ENCODE measurements at regions not wholly inside any gene's neighbourhood (a gene's known extent, or its start where the extent isn't known, plus 50 kb on each side); places are given as distances from the start of the nearest gene placed in this dataset.

GRCh38 chr4:99746443-99746842 is 70.2 kb upstream of the DAPP1 start:
- H3K9ac ChIP-seq (ENCODE audit: low read length), result no peak overlapping the region
- no peak overlapping the region for H3K4ac ChIP-seq (ENCODE audit: low read depth, low read length)
- DNase-seq, result no peak
- H2BK5ac ChIP-seq (ENCODE audit: low read depth, low read length, poor library complexity), result no peak overlapping the region
- H2BK120ac ChIP-seq (ENCODE audit: insufficient read depth, low read length, poor library complexity), result no peak overlapping the region
- H2AK5ac ChIP-seq (ENCODE audit: low read length), result no peak overlapping the region
- WGBS (ENCODE audit: extremely low coverage, insufficient coverage, insufficient read length), result no CpG with 5 or more reads among the region's 1 CpG
- H4K12ac ChIP-seq (ENCODE audit: low read depth, low read length), result no peak overlapping the region
- H3K18ac ChIP-seq (ENCODE audit: low read length), result no peak overlapping the region
- H3K27me3 ChIP-seq (ENCODE audit: insufficient read depth, low read length), result no peaks in the 10 kb centered on the region
- no peak overlapping the region for H3K4me3 ChIP-seq (ENCODE audit: low read depth, low read length)
- H3K27ac ChIP-seq (ENCODE audit: low read depth, low read length), result no peak overlapping the region
- no peak overlapping the region for H4K91ac ChIP-seq (ENCODE audit: low read depth, low read length)
- no peaks in the 10 kb centered on the region for H3K4me1 ChIP-seq (ENCODE audit: control insufficient read depth in 1 of 2, insufficient read depth in 2 of 2, low read length in 2 of 2)
- no peak overlapping the region for H3K4me2 ChIP-seq (ENCODE audit: low read length)
- H3K79me1 ChIP-seq (ENCODE audit: low read length), result no peaks in the 10 kb centered on the region
- no peak overlapping the region for H2BK12ac ChIP-seq (ENCODE audit: low read length)
- H4K8ac ChIP-seq (ENCODE audit: low read depth, low read length), result no peak overlapping the region
- no peaks in the 10 kb centered on the region for H3K79me2 ChIP-seq (ENCODE audit: control insufficient read depth, insufficient read depth, low read length, poor library complexity)
- H2AFZ ChIP-seq (ENCODE audit: insufficient read depth, low read length, poor library complexity), result no peak overlapping the region
- H3K23ac ChIP-seq (ENCODE audit: low read length), result no peak overlapping the region
- no peak overlapping the region for H3K14ac ChIP-seq (ENCODE audit: low read length)
- H3K36me3 ChIP-seq (ENCODE audit: control insufficient read depth in 1 of 2, insufficient read depth in 2 of 2, low read length in 2 of 2), result no peaks in the 10 kb centered on the region
- H3K9me3 ChIP-seq (ENCODE audit: insufficient read depth, low read depth, low read length), result no peaks in the 10 kb centered on the region

GRCh38 chr4:99736846-99737245 is 79.2 kb upstream of the C4orf54 start:
- Histone ChIP-seq H3K18ac (ENCODE audit: low read length) (no peak overlapping the region), H4K8ac (ENCODE audit: low read depth, low read length) (no peak overlapping the region)
- WGBS (ENCODE audit: extremely low coverage, insufficient coverage, insufficient read length), result no CpG with 5 or more reads among the region's 1 CpG

GRCh38 chr4:99735822-99736221 is 78.2 kb upstream of the C4orf54 start:
- no peak overlapping the region for H3K14ac ChIP-seq (ENCODE audit: low read length)
- H4K91ac ChIP-seq (ENCODE audit: low read depth, low read length), result no peak overlapping the region
- no peak overlapping the region for H3K18ac ChIP-seq (ENCODE audit: low read length)
- no peak overlapping the region for H3K4me2 ChIP-seq (ENCODE audit: low read length)
- H2AFZ ChIP-seq (ENCODE audit: insufficient read depth, low read length, poor library complexity), result no peak overlapping the region
- no peaks in the 10 kb centered on the region for H3K9me3 ChIP-seq (ENCODE audit: insufficient read depth, low read depth, low read length)
- no peak overlapping the region for H3K4ac ChIP-seq (ENCODE audit: low read depth, low read length)
- H3K27me3 ChIP-seq (ENCODE audit: insufficient read depth, low read length), result no peaks in the 10 kb centered on the region
- no peak overlapping the region for H3K9ac ChIP-seq (ENCODE audit: low read length)
- no peak overlapping the region for H3K23ac ChIP-seq (ENCODE audit: low read length)
- no peaks in the 10 kb centered on the region for H3K79me2 ChIP-seq (ENCODE audit: control insufficient read depth, insufficient read depth, low read length, poor library complexity)
- no peak for DNase-seq
- H2BK12ac ChIP-seq (ENCODE audit: low read length), result no peak overlapping the region
- H3K79me1 ChIP-seq (ENCODE audit: low read length), result no peaks in the 10 kb centered on the region
- H2BK120ac ChIP-seq (ENCODE audit: insufficient read depth, low read length, poor library complexity), result no peak overlapping the region
- no peak overlapping the region for H3K4me3 ChIP-seq (ENCODE audit: low read depth, low read length)
- no peak overlapping the region for H4K8ac ChIP-seq (ENCODE audit: low read depth, low read length)
- no peak overlapping the region for H3K27ac ChIP-seq (ENCODE audit: low read depth, low read length)
- no peaks in the 10 kb centered on the region for H3K4me1 ChIP-seq (ENCODE audit: control insufficient read depth in 1 of 2, insufficient read depth in 2 of 2, low read length in 2 of 2)
- H3K36me3 ChIP-seq (ENCODE audit: control insufficient read depth in 1 of 2, insufficient read depth in 2 of 2, low read length in 2 of 2), result no peaks in the 10 kb centered on the region
- no peak overlapping the region for H4K12ac ChIP-seq (ENCODE audit: low read depth, low read length)
- H2AK5ac ChIP-seq (ENCODE audit: low read length), result no peak overlapping the region
- H2BK5ac ChIP-seq (ENCODE audit: low read depth, low read length, poor library complexity), result no peak overlapping the region

More at GRCh38 chr4:99736846-99737245, 79.2 kb upstream of the C4orf54 start:
- Histone ChIP-seq H2BK5ac (ENCODE audit: low read depth, low read length, poor library complexity) (no peak overlapping the region), H3K4me2 (ENCODE audit: low read length) (no peak overlapping the region), H4K91ac (ENCODE audit: low read depth, low read length) (no peak overlapping the region), H3K9me3 (ENCODE audit: insufficient read depth, low read depth, low read length) (no peaks in the 10 kb centered on the region), H3K27me3 (ENCODE audit: insufficient read depth, low read length) (no peaks in the 10 kb centered on the region), H3K9ac (ENCODE audit: low read length) (no peak overlapping the region), H2BK12ac (ENCODE audit: low read length) (no peak overlapping the region), H3K4me1 (ENCODE audit: control insufficient read depth in 1 of 2, insufficient read depth in 2 of 2, low read length in 2 of 2) (no peaks in the 10 kb centered on the region), H3K79me2 (ENCODE audit: control insufficient read depth, insufficient read depth, low read length, poor library complexity) (no peaks in the 10 kb centered on the region), H3K27ac (ENCODE audit: low read depth, low read length) (no peak overlapping the region), H3K79me1 (ENCODE audit: low read length) (no peaks in the 10 kb centered on the region), H2AK5ac (ENCODE audit: low read length) (no peak overlapping the region), H4K12ac (ENCODE audit: low read depth, low read length) (no peak overlapping the region), H3K14ac (ENCODE audit: low read length) (no peak overlapping the region), H2AFZ (ENCODE audit: insufficient read depth, low read length, poor library complexity) (no peak overlapping the region), H2BK120ac (ENCODE audit: insufficient read depth, low read length, poor library complexity) (no peak overlapping the region), H3K36me3 (ENCODE audit: control insufficient read depth in 1 of 2, insufficient read depth in 2 of 2, low read length in 2 of 2) (no peaks in the 10 kb centered on the region), H3K23ac (ENCODE audit: low read length) (no peak overlapping the region), H3K4ac (ENCODE audit: low read depth, low read length) (no peak overlapping the region), H3K4me3 (ENCODE audit: low read depth, low read length) (no peak overlapping the region)
- DNase-seq, result no peak

GRCh38 chr4:99734583-99735322 is 77.1 kb upstream of the C4orf54 start:
- H4K8ac ChIP-seq (ENCODE audit: low read depth, low read length), result no peak overlapping the region
- H4K91ac ChIP-seq (ENCODE audit: low read depth, low read length), result no peak overlapping the region
- no peaks in the 10 kb centered on the region for H3K27me3 ChIP-seq (ENCODE audit: insufficient read depth, low read length)
- no peak overlapping the region for H3K9ac ChIP-seq (ENCODE audit: low read length)
- DNase-seq, result no peak
- H3K27ac ChIP-seq (ENCODE audit: low read depth, low read length), result no peak overlapping the region
- H2AFZ ChIP-seq (ENCODE audit: insufficient read depth, low read length, poor library complexity), result no peak overlapping the region
- H2AK5ac ChIP-seq (ENCODE audit: low read length), result no peak overlapping the region
- H2BK12ac ChIP-seq (ENCODE audit: low read length), result no peak overlapping the region
- no peaks in the 10 kb centered on the region for H3K36me3 ChIP-seq (ENCODE audit: control insufficient read depth in 1 of 2, insufficient read depth in 2 of 2, low read length in 2 of 2)
- no peak overlapping the region for H3K4ac ChIP-seq (ENCODE audit: low read depth, low read length)
- H3K79me2 ChIP-seq (ENCODE audit: control insufficient read depth, insufficient read depth, low read length, poor library complexity), result no peaks in the 10 kb centered on the region
- no peak overlapping the region for H2BK120ac ChIP-seq (ENCODE audit: insufficient read depth, low read length, poor library complexity)
- no peak overlapping the region for H3K4me3 ChIP-seq (ENCODE audit: low read depth, low read length)
- H3K14ac ChIP-seq (ENCODE audit: low read length), result no peak overlapping the region
- no peaks in the 10 kb centered on the region for H3K4me1 ChIP-seq (ENCODE audit: control insufficient read depth in 1 of 2, insufficient read depth in 2 of 2, low read length in 2 of 2)
- no peak overlapping the region for H2BK5ac ChIP-seq (ENCODE audit: low read depth, low read length, poor library complexity)
- no CpG with 5 or more reads among the region's 2 CpGs for WGBS (ENCODE audit: extremely low coverage, insufficient coverage, insufficient read length)
- no peak overlapping the region for H3K23ac ChIP-seq (ENCODE audit: low read length)
- no peak overlapping the region for H4K12ac ChIP-seq (ENCODE audit: low read depth, low read length)
- H3K18ac ChIP-seq (ENCODE audit: low read length), result no peak overlapping the region
- no peak overlapping the region for H3K4me2 ChIP-seq (ENCODE audit: low read length)
- H3K79me1 ChIP-seq (ENCODE audit: low read length), result no peaks in the 10 kb centered on the region
- H3K9me3 ChIP-seq (ENCODE audit: insufficient read depth, low read depth, low read length), result no peaks in the 10 kb centered on the region

Data from trophoblast cell (in vitro differentiated cells and primary cell).